ENCODE measurements at regions not wholly inside any gene's neighbourhood (a gene's known extent, or its start where the extent isn't known, plus 50 kb on each side); places are given as distances from the start of the nearest gene placed in this dataset.

DNA sequence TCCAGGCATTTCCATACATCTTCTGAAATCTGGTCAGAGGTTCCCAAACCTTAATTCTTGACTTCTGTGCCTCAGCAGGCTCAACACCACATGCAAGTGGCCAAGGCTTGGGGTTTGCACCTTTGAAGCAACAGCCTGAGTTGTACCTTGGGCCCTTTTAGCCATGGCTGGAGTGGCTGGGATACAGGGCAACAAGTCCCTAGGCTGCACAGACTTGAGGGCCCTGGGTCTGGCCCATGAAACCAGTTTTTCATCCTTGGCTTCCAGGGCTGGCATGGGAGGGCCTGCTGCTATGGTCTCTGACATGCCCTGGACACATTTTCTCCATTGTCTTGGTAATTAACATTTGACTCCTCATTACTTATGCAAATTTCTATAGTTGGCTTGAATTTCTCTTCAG, 988.8 kb upstream of the CNTNAP5 start:
- no peaks in the 10 kb centered on the region for H3K4me1 ChIP-seq (ENCODE audit: control insufficient read depth in 2 of 3, insufficient read depth in 2 of 3, low read depth in 1 of 3, low read length in 3 of 3)
- no peaks in the 10 kb centered on the region for H3K36me3 ChIP-seq (ENCODE audit: control insufficient read depth in 2 of 3, insufficient read depth in 3 of 3, low read length in 3 of 3)
- FAIRE-seq (no peak), DNase-seq (peak in 1 of 5 donors; percentile 52)
- H3K27ac ChIP-seq (ENCODE audit: low read depth in 2 of 2, low read length in 2 of 2), result no peak overlapping the region
- no peaks in the 10 kb centered on the region for H3K27me3 ChIP-seq (ENCODE audit: control insufficient read depth, insufficient read depth, low read length)
- H3K9me3 ChIP-seq (ENCODE audit: control insufficient read depth in 2 of 3, insufficient read depth in 1 of 3, low read length in 3 of 3), result peaks cover 0 to 9% (median 0%) of the 10 kb centered on the region in 3 donors
- TF ChIP-seq, protein P1, sequence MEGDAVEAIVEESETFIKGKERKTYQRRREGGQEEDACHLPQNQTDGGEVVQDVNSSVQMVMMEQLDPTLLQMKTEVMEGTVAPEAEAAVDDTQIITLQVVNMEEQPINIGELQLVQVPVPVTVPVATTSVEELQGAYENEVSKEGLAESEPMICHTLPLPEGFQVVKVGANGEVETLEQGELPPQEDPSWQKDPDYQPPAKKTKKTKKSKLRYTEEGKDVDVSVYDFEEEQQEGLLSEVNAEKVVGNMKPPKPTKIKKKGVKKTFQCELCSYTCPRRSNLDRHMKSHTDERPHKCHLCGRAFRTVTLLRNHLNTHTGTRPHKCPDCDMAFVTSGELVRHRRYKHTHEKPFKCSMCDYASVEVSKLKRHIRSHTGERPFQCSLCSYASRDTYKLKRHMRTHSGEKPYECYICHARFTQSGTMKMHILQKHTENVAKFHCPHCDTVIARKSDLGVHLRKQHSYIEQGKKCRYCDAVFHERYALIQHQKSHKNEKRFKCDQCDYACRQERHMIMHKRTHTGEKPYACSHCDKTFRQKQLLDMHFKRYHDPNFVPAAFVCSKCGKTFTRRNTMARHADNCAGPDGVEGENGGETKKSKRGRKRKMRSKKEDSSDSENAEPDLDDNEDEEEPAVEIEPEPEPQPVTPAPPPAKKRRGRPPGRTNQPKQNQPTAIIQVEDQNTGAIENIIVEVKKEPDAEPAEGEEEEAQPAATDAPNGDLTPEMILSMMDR (IDR thresholded peaks at IDR 0.05; ENCODE audit: borderline replicate concordance, extremely low read depth, insufficient read depth), result no peak
- no peak overlapping the region for H3K4me3 ChIP-seq (ENCODE audit: low read length in 3 of 3)
- intact Hi-C loops (cut with DNase I), result no loop called here
- H3K9ac ChIP-seq (ENCODE audit: low read length in 3 of 3), result no peak overlapping the region

DNA sequence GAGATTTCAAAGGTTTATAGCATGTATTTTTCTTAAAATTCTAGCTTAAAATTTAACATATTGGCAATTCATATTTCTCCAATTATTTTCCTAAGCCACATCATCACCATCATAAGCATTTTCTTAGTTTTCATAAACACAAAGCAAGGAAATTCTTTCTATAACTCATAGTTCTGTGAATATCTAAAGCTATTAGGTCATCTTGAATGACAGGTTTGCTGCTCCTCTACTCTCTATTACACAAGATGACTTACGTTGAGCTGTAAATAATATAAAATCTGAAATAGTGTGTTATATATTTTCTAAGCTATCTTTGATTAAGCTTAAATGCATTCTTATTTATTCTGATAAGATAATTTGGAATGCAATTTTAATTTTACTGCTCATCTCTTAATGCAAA, 984.6 kb upstream of the CNTNAP5 start:
- H3K36me3 ChIP-seq (ENCODE audit: control insufficient read depth in 2 of 3, insufficient read depth in 3 of 3, low read length in 3 of 3), result no peaks in the 10 kb centered on the region
- peaks cover 0 to 7% (median 0%) of the 10 kb centered on the region in 3 donors for H3K9me3 ChIP-seq (ENCODE audit: control insufficient read depth in 2 of 3, insufficient read depth in 1 of 3, low read length in 3 of 3)
- no peak overlapping the region for H3K27ac ChIP-seq (ENCODE audit: low read depth in 2 of 2, low read length in 2 of 2)
- H3K4me1 ChIP-seq (ENCODE audit: control insufficient read depth in 2 of 3, insufficient read depth in 2 of 3, low read depth in 1 of 3, low read length in 3 of 3), result no peaks in the 10 kb centered on the region
- intact Hi-C loops (cut with DNase I), result no loop called here
- TF ChIP-seq, protein P1 (IDR thresholded peaks at IDR 0.05; ENCODE audit: borderline replicate concordance, extremely low read depth, insufficient read depth), result no peak
- no peak overlapping the region for H3K4me3 ChIP-seq (ENCODE audit: low read length in 3 of 3)
- DNase-seq (no peak), FAIRE-seq (no peak)
- no peaks in the 10 kb centered on the region for H3K27me3 ChIP-seq (ENCODE audit: control insufficient read depth, insufficient read depth, low read length)
- no peak overlapping the region for H3K9ac ChIP-seq (ENCODE audit: low read length in 3 of 3)

DNA sequence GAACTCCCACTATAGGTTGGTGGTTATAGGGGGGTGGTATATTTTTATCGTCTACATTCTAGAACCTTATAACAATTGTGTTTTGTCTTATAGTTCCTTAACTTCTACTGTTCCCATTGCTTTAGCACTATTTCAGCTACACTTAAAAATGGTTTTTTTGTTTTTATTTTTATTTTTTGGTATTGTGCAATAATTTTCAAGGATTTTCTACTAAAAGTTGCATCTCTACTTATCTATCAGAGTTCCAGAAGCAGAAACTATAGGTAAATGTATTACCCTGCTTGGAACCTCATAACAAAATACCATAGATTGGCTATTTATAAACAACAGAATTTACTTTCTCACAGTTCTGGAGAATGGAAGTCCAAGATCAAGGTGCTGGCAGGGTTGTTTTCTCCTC, 981.6 kb upstream of the CNTNAP5 start:
- no peak for DNase-seq
- Histone ChIP-seq H3K27me3 (ENCODE audit: control insufficient read depth, insufficient read depth, low read length) (no peaks in the 10 kb centered on the region), H3K27ac (ENCODE audit: low read depth in 2 of 2, low read length in 2 of 2) (no peak overlapping the region), H3K9me3 (ENCODE audit: control insufficient read depth in 2 of 3, insufficient read depth in 1 of 3, low read length in 3 of 3) (peaks cover 0 to 2% (median 0%) of the 10 kb centered on the region in 3 donors), H3K36me3 (ENCODE audit: control insufficient read depth in 2 of 3, insufficient read depth in 3 of 3, low read length in 3 of 3) (no peaks in the 10 kb centered on the region), H3K4me3 (ENCODE audit: low read length in 3 of 3) (no peak overlapping the region), H3K9ac (ENCODE audit: low read length in 3 of 3) (no peak overlapping the region), H3K4me1 (ENCODE audit: control insufficient read depth in 2 of 3, insufficient read depth in 2 of 3, low read depth in 1 of 3, low read length in 3 of 3) (no peaks in the 10 kb centered on the region)
- FAIRE-seq, result no peak
- intact Hi-C loops (cut with DNase I), result no loop called here
- TF ChIP-seq, protein P1 (IDR thresholded peaks at IDR 0.05; ENCODE audit: borderline replicate concordance, extremely low read depth, insufficient read depth), result no peak

DNA sequence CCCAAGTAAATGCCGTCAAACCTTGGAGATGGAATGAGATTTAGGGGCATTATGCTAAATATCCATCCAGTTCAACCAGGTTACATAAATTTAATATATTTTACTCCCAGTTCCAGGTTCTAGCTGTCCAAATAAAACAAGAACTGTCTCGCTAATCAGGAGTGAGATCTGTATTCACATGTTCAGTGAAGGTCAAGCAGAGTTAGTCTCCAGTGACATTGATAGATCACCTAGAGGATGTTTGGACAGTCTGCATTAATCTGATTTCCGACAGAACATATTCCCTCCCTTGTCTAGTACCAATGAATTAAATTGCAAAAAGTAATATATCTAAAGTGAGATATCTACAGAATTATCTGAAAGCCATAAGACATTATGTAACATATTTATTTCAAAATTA, 979.4 kb upstream of the CNTNAP5 start:
- Histone ChIP-seq H3K36me3 (ENCODE audit: control insufficient read depth in 2 of 3, insufficient read depth in 3 of 3, low read length in 3 of 3) (no peaks in the 10 kb centered on the region), H3K4me3 (ENCODE audit: low read length in 3 of 3) (no peak overlapping the region), H3K27me3 (ENCODE audit: control insufficient read depth, insufficient read depth, low read length) (no peaks in the 10 kb centered on the region), H3K4me1 (ENCODE audit: control insufficient read depth in 2 of 3, insufficient read depth in 2 of 3, low read depth in 1 of 3, low read length in 3 of 3) (no peaks in the 10 kb centered on the region), H3K9me3 (ENCODE audit: control insufficient read depth in 2 of 3, insufficient read depth in 1 of 3, low read length in 3 of 3) (peaks cover 0 to 2% (median 0%) of the 10 kb centered on the region in 3 donors), H3K27ac (ENCODE audit: low read depth in 2 of 2, low read length in 2 of 2) (no peak overlapping the region), H3K9ac (ENCODE audit: low read length in 3 of 3) (no peak overlapping the region)
- intact Hi-C loops (cut with DNase I), result no loop called here
- FAIRE-seq, result no peak
- TF ChIP-seq, protein P1 (IDR thresholded peaks at IDR 0.05; ENCODE audit: borderline replicate concordance, extremely low read depth, insufficient read depth), result no peak
- DNase-seq, result peak in 1 of 5 donors; percentile 4
